WTC11 (cell line): ENCODE measurements at regions not wholly inside any gene's neighbourhood (a gene's known extent, or its start where the extent isn't known, plus 50 kb on each side); places are given as distances from the start of the nearest gene placed in this dataset.

Experiments
- ATAC-seq: fragments of 200-7000 bp; cut with Tn5 transposase; 2 replicates; pipeline ENCODE4 v1.10.0; 2021; ENCODE audit warnings: mild to moderate bottlenecking, moderate library complexity
- CTCF ChIA-PET: fragments of 300-600 bp; sonication (Branson Sonifier 250); formaldehyde crosslinking; loops from one replicate; lab custom pipeline; 2021; ENCODE audit warnings: antibody characterized with exemption; lab: Charles Lee
- POLR2A ChIA-PET: fragments of 350-600 bp; sonication (Branson Sonifier 250); formaldehyde crosslinking; loops from one replicate; lab custom pipeline; 2021; ENCODE audit warnings: antibody characterized with exemption; lab: Charles Lee
- DNase-seq: peaks from one replicate; pipeline ENCODE4 v3.0.0; 2021; ENCODE audit warnings: low spot score
- H3K27ac Mint-ChIP-seq: 2 replicates; pipeline ENCODE4 v1.8.0; 2021; ENCODE audit warnings: mixed read lengths
- H3K27me3 Mint-ChIP-seq: 2 replicates; pipeline ENCODE4 v1.8.0; 2021; ENCODE audit warnings: low read depth, mild to moderate bottlenecking, moderate library complexity, mixed read lengths
- H3K36me3 Mint-ChIP-seq: 2 replicates; pipeline ENCODE4 v1.8.0; 2021; ENCODE audit warnings: mixed read lengths
- H3K4me1 Mint-ChIP-seq: 2 replicates; pipeline ENCODE4 v1.8.0; 2022; ENCODE audit warnings: mixed read lengths
- H3K4me3 Mint-ChIP-seq: 2 replicates; pipeline ENCODE4 v1.8.0; 2021; ENCODE audit warnings: mild to moderate bottlenecking, moderate library complexity, mixed read lengths
- H3K9me3 Mint-ChIP-seq: 2 replicates; pipeline ENCODE4 v1.8.0; 2021; ENCODE audit warnings: mixed read lengths
- ESRRA ChIP-seq: sonication (generic); formaldehyde crosslinking; IDR thresholded peaks from 2 replicates; pipeline ENCODE4 v1.8.1; 2022; ENCODE audit warnings: mild to moderate bottlenecking, missing genetic modification reagents, borderline replicate concordance
- FOXJ3 ChIP-seq: sonication (generic); formaldehyde crosslinking; IDR thresholded peaks from 2 replicates; pipeline ENCODE4 v1.9.0; 2021; ENCODE audit warnings: missing genetic modification reagents, mild to moderate bottlenecking, borderline replicate concordance
- HMGA2 ChIP-seq: fragments of 250-450 bp; sonication (Bioruptor Pico); IDR thresholded peaks from 2 replicates; pipeline ENCODE4 v1.4.0; 2021; ENCODE audit warnings: mild to moderate bottlenecking, moderate library complexity
- JUN ChIP-seq: sonication (generic); formaldehyde crosslinking; IDR thresholded peaks from 2 replicates; pipeline ENCODE4 v1.8.0; 2023; ENCODE audit warnings: mild to moderate bottlenecking, missing genetic modification reagents
- KAT7 ChIP-seq: sonication (generic); formaldehyde crosslinking; IDR thresholded peaks from 2 replicates; pipeline ENCODE4 v1.8.1; 2023; ENCODE audit warnings: missing genetic modification reagents, mild to moderate bottlenecking, borderline replicate concordance
- MXD4 ChIP-seq: fragments of 250-450 bp; sonication (Bioruptor Pico); IDR thresholded peaks from 2 replicates; pipeline ENCODE4 v1.8.0; 2021; ENCODE audit warnings: mild to moderate bottlenecking, moderate library complexity, borderline replicate concordance
- MYBL2 ChIP-seq: sonication (generic); formaldehyde crosslinking; IDR thresholded peaks from 2 replicates; pipeline ENCODE4 v1.8.1; 2023; ENCODE audit warnings: mild to moderate bottlenecking, moderate library complexity, missing genetic modification reagents
- OVOL2 ChIP-seq: fragments of 250-450 bp; sonication (Bioruptor Pico); IDR thresholded peaks from 2 replicates; pipeline ENCODE4 v1.9.0; 2021; ENCODE audit warnings: mild to moderate bottlenecking, borderline replicate concordance
- PRRX2 ChIP-seq: fragments of 250-450 bp; sonication (Bioruptor Pico); IDR thresholded peaks from 2 replicates; pipeline ENCODE4 v1.8.0; 2021; ENCODE audit warnings: mild to moderate bottlenecking
- SP1 ChIP-seq: sonication (generic); formaldehyde crosslinking; conservative IDR thresholded peaks from 2 replicates; pipeline ENCODE4 v1.8.1; 2022; ENCODE audit warnings: missing genetic modification reagents
- ZNF219 ChIP-seq: sonication (generic); formaldehyde crosslinking; IDR thresholded peaks from 2 replicates; pipeline ENCODE4 v1.8.0; 2023; ENCODE audit warnings: missing genetic modification reagents, mild to moderate bottlenecking, borderline replicate concordance
- ZNF232 ChIP-seq: sonication (generic); formaldehyde crosslinking; IDR thresholded peaks from 2 replicates; pipeline ENCODE4 v1.8.0; 2022; ENCODE audit warnings: mild to moderate bottlenecking, missing genetic modification reagents
- ZNF423 ChIP-seq: fragments of 250-450 bp; sonication (Bioruptor Pico); IDR thresholded peaks from 2 replicates; pipeline ENCODE4 v2.1.2; 2022; ENCODE audit warnings: mild to moderate bottlenecking, moderate library complexity
- ZNF671 ChIP-seq: fragments of 250-450 bp; sonication (Bioruptor Pico); IDR thresholded peaks from 2 replicates; pipeline ENCODE4 v1.8.0; 2021; ENCODE audit warnings: mild to moderate bottlenecking
- TF ChIP-seq, protein P1 (sequence below): sonication (generic); formaldehyde crosslinking; IDR thresholded peaks from 2 replicates; pipeline ENCODE4 v1.8.0; 2022; ENCODE audit warnings: mild to moderate bottlenecking, missing genetic modification reagents
- TF ChIP-seq, protein P2 (sequence below): fragments of 200-600 bp; IDR thresholded peaks from 2 replicates; pipeline ENCODE4 v1.8.0; 2022; ENCODE audit warnings: antibody characterized with exemption
- TF ChIP-seq, protein P3 (sequence below): sonication (generic); formaldehyde crosslinking; IDR thresholded peaks from 2 replicates; pipeline ENCODE4 v1.8.1; 2022; ENCODE audit warnings: low read depth, mild to moderate bottlenecking, moderate library complexity, missing genetic modification reagents, borderline replicate concordance
- TF ChIP-seq, protein P4 (sequence below): fragments of 250-450 bp; sonication (Bioruptor Pico); IDR thresholded peaks from 2 replicates; pipeline ENCODE4 v1.8.0; 2021; ENCODE audit warnings: mild to moderate bottlenecking
- TF ChIP-seq, protein P5 (sequence below): fragments of 250-450 bp; sonication (Bioruptor Pico); IDR thresholded peaks from 2 replicates; pipeline ENCODE4 v2.1.2; 2022; ENCODE audit warnings: mild to moderate bottlenecking, moderate library complexity
- TF ChIP-seq, protein P6 (sequence below): sonication (generic); formaldehyde crosslinking; IDR thresholded peaks from 2 replicates; pipeline ENCODE4 v1.8.1; 2022; ENCODE audit warnings: mild to moderate bottlenecking, moderate library complexity, missing genetic modification reagents
- TF ChIP-seq, protein P7 (sequence below): sonication (generic); formaldehyde crosslinking; IDR thresholded peaks from 2 replicates; pipeline ENCODE4 v1.8.1; 2023; ENCODE audit warnings: mild to moderate bottlenecking, missing genetic modification reagents, moderate library complexity

DNA sequence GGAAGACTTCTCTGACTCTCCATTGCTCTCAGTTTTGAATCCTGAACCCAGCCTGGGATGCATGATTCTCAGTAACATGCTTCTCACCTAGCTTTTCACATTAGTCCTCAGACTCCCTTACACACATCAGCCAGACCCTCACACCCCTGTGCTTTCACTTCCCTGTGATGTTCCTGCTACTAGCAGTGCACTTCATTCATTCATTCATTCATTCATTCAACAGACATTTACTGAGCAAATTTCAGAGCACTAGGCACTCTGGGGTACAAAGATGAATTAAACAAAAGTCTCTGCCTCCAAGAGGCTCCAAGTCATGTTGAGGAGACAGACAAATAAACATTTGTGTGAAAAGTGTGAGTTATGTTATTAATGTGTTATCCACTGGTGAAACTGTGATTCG lies 145.2 kb downstream of the RXFP2 start:
- H3K27ac Mint-ChIP-seq: no peak overlapping the region

DNA sequence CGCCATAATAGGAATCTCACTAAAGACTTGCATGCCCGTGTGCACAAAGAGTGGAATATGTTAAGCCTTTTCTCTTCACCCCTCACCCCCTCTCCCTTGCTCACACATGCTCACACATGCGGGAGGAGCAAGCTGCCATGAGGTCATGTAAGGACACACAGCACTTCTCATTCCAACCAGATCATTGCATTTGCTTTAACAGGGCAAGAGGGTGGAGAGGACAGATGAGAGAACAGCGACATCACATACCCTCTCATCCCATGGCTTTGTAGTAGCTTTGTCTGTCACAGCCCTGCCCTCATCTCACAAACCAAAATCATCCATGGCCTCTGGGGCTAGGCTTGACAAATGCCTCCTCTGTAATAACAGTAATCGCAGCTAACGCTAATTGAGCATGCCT lies 145.6 kb upstream of the FRY start:
- Mint-ChIP-seq H3K27ac (no peak overlapping the region), H3K9me3 (no peaks in the 10 kb centered on the region), H3K4me1 (peaks cover 9% of the 10 kb centered on the region; the same call in 1 of the 2 replicates), H3K4me3 (no peak overlapping the region), H3K36me3 (no peaks in the 10 kb centered on the region), H3K27me3 (no peaks in the 10 kb centered on the region)
- DNase-seq: no peak
- no peak; the same call in 1 of the 2 replicates for ATAC-seq
- no peak for TF ChIP-seq ZNF232 (CRISPR knock-in tag)
- TF ChIP-seq PRRX2 (CRISPR knock-in tag): no peak
- TF ChIP-seq ZNF671: no peak
- TF ChIP-seq, protein P1, sequence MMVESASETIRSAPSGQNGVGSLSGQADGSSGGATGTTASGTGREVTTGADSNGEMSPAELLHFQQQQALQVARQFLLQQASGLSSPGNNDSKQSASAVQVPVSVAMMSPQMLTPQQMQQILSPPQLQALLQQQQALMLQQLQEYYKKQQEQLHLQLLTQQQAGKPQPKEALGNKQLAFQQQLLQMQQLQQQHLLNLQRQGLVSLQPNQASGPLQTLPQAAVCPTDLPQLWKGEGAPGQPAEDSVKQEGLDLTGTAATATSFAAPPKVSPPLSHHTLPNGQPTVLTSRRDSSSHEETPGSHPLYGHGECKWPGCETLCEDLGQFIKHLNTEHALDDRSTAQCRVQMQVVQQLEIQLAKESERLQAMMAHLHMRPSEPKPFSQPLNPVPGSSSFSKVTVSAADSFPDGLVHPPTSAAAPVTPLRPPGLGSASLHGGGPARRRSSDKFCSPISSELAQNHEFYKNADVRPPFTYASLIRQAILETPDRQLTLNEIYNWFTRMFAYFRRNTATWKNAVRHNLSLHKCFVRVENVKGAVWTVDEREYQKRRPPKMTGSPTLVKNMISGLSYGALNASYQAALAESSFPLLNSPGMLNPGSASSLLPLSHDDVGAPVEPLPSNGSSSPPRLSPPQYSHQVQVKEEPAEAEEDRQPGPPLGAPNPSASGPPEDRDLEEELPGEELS (CRISPR knock-in tag): no peak
- no peak for TF ChIP-seq HMGA2 (CRISPR knock-in tag)
- no peak for TF ChIP-seq FOXJ3
- no peak for TF ChIP-seq OVOL2
- TF ChIP-seq, protein P2, sequence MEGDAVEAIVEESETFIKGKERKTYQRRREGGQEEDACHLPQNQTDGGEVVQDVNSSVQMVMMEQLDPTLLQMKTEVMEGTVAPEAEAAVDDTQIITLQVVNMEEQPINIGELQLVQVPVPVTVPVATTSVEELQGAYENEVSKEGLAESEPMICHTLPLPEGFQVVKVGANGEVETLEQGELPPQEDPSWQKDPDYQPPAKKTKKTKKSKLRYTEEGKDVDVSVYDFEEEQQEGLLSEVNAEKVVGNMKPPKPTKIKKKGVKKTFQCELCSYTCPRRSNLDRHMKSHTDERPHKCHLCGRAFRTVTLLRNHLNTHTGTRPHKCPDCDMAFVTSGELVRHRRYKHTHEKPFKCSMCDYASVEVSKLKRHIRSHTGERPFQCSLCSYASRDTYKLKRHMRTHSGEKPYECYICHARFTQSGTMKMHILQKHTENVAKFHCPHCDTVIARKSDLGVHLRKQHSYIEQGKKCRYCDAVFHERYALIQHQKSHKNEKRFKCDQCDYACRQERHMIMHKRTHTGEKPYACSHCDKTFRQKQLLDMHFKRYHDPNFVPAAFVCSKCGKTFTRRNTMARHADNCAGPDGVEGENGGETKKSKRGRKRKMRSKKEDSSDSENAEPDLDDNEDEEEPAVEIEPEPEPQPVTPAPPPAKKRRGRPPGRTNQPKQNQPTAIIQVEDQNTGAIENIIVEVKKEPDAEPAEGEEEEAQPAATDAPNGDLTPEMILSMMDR: no peak
- TF ChIP-seq, protein P3, sequence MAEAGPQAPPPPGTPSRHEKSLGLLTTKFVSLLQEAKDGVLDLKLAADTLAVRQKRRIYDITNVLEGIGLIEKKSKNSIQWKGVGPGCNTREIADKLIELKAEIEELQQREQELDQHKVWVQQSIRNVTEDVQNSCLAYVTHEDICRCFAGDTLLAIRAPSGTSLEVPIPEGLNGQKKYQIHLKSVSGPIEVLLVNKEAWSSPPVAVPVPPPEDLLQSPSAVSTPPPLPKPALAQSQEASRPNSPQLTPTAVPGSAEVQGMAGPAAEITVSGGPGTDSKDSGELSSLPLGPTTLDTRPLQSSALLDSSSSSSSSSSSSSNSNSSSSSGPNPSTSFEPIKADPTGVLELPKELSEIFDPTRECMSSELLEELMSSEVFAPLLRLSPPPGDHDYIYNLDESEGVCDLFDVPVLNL (CRISPR knock-in tag): no peak
- no peak for TF ChIP-seq KAT7 (CRISPR knock-in tag)
- no peak for TF ChIP-seq ZNF423 (CRISPR knock-in tag)
- TF ChIP-seq, protein P4, sequence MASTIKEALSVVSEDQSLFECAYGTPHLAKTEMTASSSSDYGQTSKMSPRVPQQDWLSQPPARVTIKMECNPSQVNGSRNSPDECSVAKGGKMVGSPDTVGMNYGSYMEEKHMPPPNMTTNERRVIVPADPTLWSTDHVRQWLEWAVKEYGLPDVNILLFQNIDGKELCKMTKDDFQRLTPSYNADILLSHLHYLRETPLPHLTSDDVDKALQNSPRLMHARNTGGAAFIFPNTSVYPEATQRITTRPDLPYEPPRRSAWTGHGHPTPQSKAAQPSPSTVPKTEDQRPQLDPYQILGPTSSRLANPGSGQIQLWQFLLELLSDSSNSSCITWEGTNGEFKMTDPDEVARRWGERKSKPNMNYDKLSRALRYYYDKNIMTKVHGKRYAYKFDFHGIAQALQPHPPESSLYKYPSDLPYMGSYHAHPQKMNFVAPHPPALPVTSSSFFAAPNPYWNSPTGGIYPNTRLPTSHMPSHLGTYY (CRISPR knock-in tag): no peak
- TF ChIP-seq SP1: no peak
- ChIA-PET POLR2A (interaction anchor here (0.6 kb wide), 1 partner anchor 348 kb away, joined by 3 read pairs; no protein-coding TSS in a partner anchor), CTCF (interaction anchor here (2.1 kb wide), 1 partner anchor 24 kb away, joined by 8 read pairs; no protein-coding TSS in a partner anchor)

More for the DNA sequence above, 145.2 kb downstream of the RXFP2 start:
- ChIA-PET POLR2A (no interaction called here), CTCF (no interaction called here)
- H3K4me3 Mint-ChIP-seq: no peak overlapping the region
- ATAC-seq (no peak), DNase-seq (no peak)
- H3K9me3 Mint-ChIP-seq: no peaks in the 10 kb centered on the region
- H3K36me3 Mint-ChIP-seq: no peaks in the 10 kb centered on the region
- peaks cover 9% of the 10 kb centered on the region; the same call in 1 of the 2 replicates for H3K4me1 Mint-ChIP-seq
- no peak for TF ChIP-seq JUN (CRISPR knock-in tag)
- TF ChIP-seq, protein P5, sequence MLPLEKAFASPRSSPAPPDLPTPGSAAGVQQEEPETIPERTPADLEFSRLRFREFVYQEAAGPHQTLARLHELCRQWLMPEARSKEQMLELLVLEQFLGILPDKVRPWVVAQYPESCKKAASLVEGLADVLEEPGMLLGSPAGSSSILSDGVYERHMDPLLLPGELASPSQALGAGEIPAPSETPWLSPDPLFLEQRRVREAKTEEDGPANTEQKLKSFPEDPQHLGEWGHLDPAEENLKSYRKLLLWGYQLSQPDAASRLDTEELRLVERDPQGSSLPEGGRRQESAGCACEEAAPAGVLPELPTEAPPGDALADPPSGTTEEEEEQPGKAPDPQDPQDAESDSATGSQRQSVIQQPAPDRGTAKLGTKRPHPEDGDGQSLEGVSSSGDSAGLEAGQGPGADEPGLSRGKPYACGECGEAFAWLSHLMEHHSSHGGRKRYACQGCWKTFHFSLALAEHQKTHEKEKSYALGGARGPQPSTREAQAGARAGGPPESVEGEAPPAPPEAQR: no peak
- TF ChIP-seq, protein P6, sequence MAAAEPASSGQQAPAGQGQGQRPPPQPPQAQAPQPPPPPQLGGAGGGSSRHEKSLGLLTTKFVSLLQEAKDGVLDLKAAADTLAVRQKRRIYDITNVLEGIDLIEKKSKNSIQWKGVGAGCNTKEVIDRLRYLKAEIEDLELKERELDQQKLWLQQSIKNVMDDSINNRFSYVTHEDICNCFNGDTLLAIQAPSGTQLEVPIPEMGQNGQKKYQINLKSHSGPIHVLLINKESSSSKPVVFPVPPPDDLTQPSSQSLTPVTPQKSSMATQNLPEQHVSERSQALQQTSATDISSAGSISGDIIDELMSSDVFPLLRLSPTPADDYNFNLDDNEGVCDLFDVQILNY (CRISPR knock-in tag): no peak
- no peak for TF ChIP-seq MYBL2 (CRISPR knock-in tag)
- TF ChIP-seq, protein P7, sequence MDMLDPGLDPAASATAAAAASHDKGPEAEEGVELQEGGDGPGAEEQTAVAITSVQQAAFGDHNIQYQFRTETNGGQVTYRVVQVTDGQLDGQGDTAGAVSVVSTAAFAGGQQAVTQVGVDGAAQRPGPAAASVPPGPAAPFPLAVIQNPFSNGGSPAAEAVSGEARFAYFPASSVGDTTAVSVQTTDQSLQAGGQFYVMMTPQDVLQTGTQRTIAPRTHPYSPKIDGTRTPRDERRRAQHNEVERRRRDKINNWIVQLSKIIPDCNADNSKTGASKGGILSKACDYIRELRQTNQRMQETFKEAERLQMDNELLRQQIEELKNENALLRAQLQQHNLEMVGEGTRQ: no peak
- no peak for TF ChIP-seq ESRRA (CRISPR knock-in tag)
- TF ChIP-seq ZNF219 (CRISPR knock-in tag): no peak
- TF ChIP-seq MXD4 (CRISPR knock-in tag): no peak
- no peaks in the 10 kb centered on the region for H3K27me3 Mint-ChIP-seq
